ENCODE measurements at regions not wholly inside any gene's neighbourhood (a gene's known extent, or its start where the extent isn't known, plus 50 kb on each side); places are given as distances from the start of the nearest gene placed in this dataset.

GRCh38 chr3:156763386-156763785 lies 62.8 kb upstream of the LEKR1 start:
- no peaks in the 10 kb centered on the region for H3K79me2 ChIP-seq (ENCODE audit: control insufficient read depth, insufficient read depth, low read length, poor library complexity)
- H2AK5ac ChIP-seq (ENCODE audit: low read length): no peak overlapping the region
- H4K8ac ChIP-seq (ENCODE audit: low read depth, low read length): no peak overlapping the region
- H3K23ac ChIP-seq (ENCODE audit: low read length): no peak overlapping the region
- DNase-seq: no peak
- no peak overlapping the region for H2BK120ac ChIP-seq (ENCODE audit: insufficient read depth, low read length, poor library complexity)
- H3K4me2 ChIP-seq (ENCODE audit: low read length): no peak overlapping the region
- H3K27me3 ChIP-seq (ENCODE audit: insufficient read depth, low read length): no peaks in the 10 kb centered on the region
- H3K4me3 ChIP-seq (ENCODE audit: low read depth, low read length): no peak overlapping the region
- H3K79me1 ChIP-seq (ENCODE audit: low read length): no peaks in the 10 kb centered on the region
- H3K9ac ChIP-seq (ENCODE audit: low read length): no peak overlapping the region
- H4K12ac ChIP-seq (ENCODE audit: low read depth, low read length): no peak overlapping the region
- H3K27ac ChIP-seq (ENCODE audit: low read depth, low read length): no peak overlapping the region
- H3K4me1 ChIP-seq (ENCODE audit: control insufficient read depth in 1 of 2, insufficient read depth in 2 of 2, low read length in 2 of 2): peaks cover 0 to 2% of the 10 kb centered on the region in 2 experiments
- H2BK12ac ChIP-seq (ENCODE audit: low read length): no peak overlapping the region
- no peaks in the 10 kb centered on the region for H3K36me3 ChIP-seq (ENCODE audit: control insufficient read depth in 1 of 2, insufficient read depth in 2 of 2, low read length in 2 of 2)
- H3K14ac ChIP-seq (ENCODE audit: low read length): no peak overlapping the region
- no peaks in the 10 kb centered on the region for H3K9me3 ChIP-seq (ENCODE audit: insufficient read depth, low read depth, low read length)
- WGBS (ENCODE audit: extremely low coverage, insufficient coverage, insufficient read length): no CpG with 5 or more reads among the region's 2 CpGs
- H3K18ac ChIP-seq (ENCODE audit: low read length): no peak overlapping the region
- H2BK5ac ChIP-seq (ENCODE audit: low read depth, low read length, poor library complexity): no peak overlapping the region
- H4K91ac ChIP-seq (ENCODE audit: low read depth, low read length): no peak overlapping the region
- no peak overlapping the region for H3K4ac ChIP-seq (ENCODE audit: low read depth, low read length)
- no peak overlapping the region for H2AFZ ChIP-seq (ENCODE audit: insufficient read depth, low read length, poor library complexity)

- no peaks in the 10 kb centered on the region for H3K36me3 ChIP-seq (ENCODE audit: control insufficient read depth in 1 of 2, insufficient read depth in 2 of 2, low read length in 2 of 2)
- no peak overlapping the region for H3K18ac ChIP-seq (ENCODE audit: low read length)
- no peaks in the 10 kb centered on the region for H3K27me3 ChIP-seq (ENCODE audit: insufficient read depth, low read length)
- H2BK120ac ChIP-seq (ENCODE audit: insufficient read depth, low read length, poor library complexity): no peak overlapping the region
- no peaks in the 10 kb centered on the region for H3K79me1 ChIP-seq (ENCODE audit: low read length)
- no peaks in the 10 kb centered on the region for H3K9me3 ChIP-seq (ENCODE audit: insufficient read depth, low read depth, low read length)
- H2AFZ ChIP-seq (ENCODE audit: insufficient read depth, low read length, poor library complexity): no peak overlapping the region
- H3K27ac ChIP-seq (ENCODE audit: low read depth, low read length): no peak overlapping the region
- no peak overlapping the region for H2BK12ac ChIP-seq (ENCODE audit: low read length)
- WGBS (ENCODE audit: extremely low coverage, insufficient coverage, insufficient read length): no CpG with 5 or more reads among the region's 12 CpGs
- H2AK5ac ChIP-seq (ENCODE audit: low read length): no peak overlapping the region
- H4K12ac ChIP-seq (ENCODE audit: low read depth, low read length): no peak overlapping the region
- H2BK5ac ChIP-seq (ENCODE audit: low read depth, low read length, poor library complexity): no peak overlapping the region
- no peak overlapping the region for H4K8ac ChIP-seq (ENCODE audit: low read depth, low read length)
- no peak overlapping the region for H3K4me2 ChIP-seq (ENCODE audit: low read length)
- no peak overlapping the region for H3K4ac ChIP-seq (ENCODE audit: low read depth, low read length)
- H3K4me1 ChIP-seq (ENCODE audit: control insufficient read depth in 1 of 2, insufficient read depth in 2 of 2, low read length in 2 of 2): peaks cover 0 to 2% of the 10 kb centered on the region in 2 experiments
- no peak for DNase-seq
- no peaks in the 10 kb centered on the region for H3K79me2 ChIP-seq (ENCODE audit: control insufficient read depth, insufficient read depth, low read length, poor library complexity)
- no peak overlapping the region for H3K9ac ChIP-seq (ENCODE audit: low read length)
- H4K91ac ChIP-seq (ENCODE audit: low read depth, low read length): no peak overlapping the region
- no peak overlapping the region for H3K23ac ChIP-seq (ENCODE audit: low read length)
- no peak overlapping the region for H3K4me3 ChIP-seq (ENCODE audit: low read depth, low read length)
- no peak overlapping the region for H3K14ac ChIP-seq (ENCODE audit: low read length)
Observed at GRCh38 chr3:156763931-156764720, 62.0 kb upstream of the LEKR1 start.

- peaks cover 0 to 2% of the 10 kb centered on the region in 2 experiments for H3K4me1 ChIP-seq (ENCODE audit: control insufficient read depth in 1 of 2, insufficient read depth in 2 of 2, low read length in 2 of 2)
- no peaks in the 10 kb centered on the region for H3K79me1 ChIP-seq (ENCODE audit: low read length)
- no peaks in the 10 kb centered on the region for H3K36me3 ChIP-seq (ENCODE audit: control insufficient read depth in 1 of 2, insufficient read depth in 2 of 2, low read length in 2 of 2)
- H3K79me2 ChIP-seq (ENCODE audit: control insufficient read depth, insufficient read depth, low read length, poor library complexity): no peaks in the 10 kb centered on the region
- no peak overlapping the region for H2BK120ac ChIP-seq (ENCODE audit: insufficient read depth, low read length, poor library complexity)
- no peak overlapping the region for H2AFZ ChIP-seq (ENCODE audit: insufficient read depth, low read length, poor library complexity)
- H2BK12ac ChIP-seq (ENCODE audit: low read length): no peak overlapping the region
- no peak overlapping the region for H3K27ac ChIP-seq (ENCODE audit: low read depth, low read length)
- H4K12ac ChIP-seq (ENCODE audit: low read depth, low read length): no peak overlapping the region
- H3K14ac ChIP-seq (ENCODE audit: low read length): no peak overlapping the region
- no peak for DNase-seq
- H3K23ac ChIP-seq (ENCODE audit: low read length): no peak overlapping the region
- WGBS (ENCODE audit: extremely low coverage, insufficient coverage, insufficient read length): no CpG with 5 or more reads among the region's 1 CpG
- no peak overlapping the region for H3K4me2 ChIP-seq (ENCODE audit: low read length)
- no peak overlapping the region for H3K18ac ChIP-seq (ENCODE audit: low read length)
- no peaks in the 10 kb centered on the region for H3K9me3 ChIP-seq (ENCODE audit: insufficient read depth, low read depth, low read length)
- H2AK5ac ChIP-seq (ENCODE audit: low read length): no peak overlapping the region
- H2BK5ac ChIP-seq (ENCODE audit: low read depth, low read length, poor library complexity): no peak overlapping the region
- H3K4me3 ChIP-seq (ENCODE audit: low read depth, low read length): no peak overlapping the region
- H4K8ac ChIP-seq (ENCODE audit: low read depth, low read length): no peak overlapping the region
- no peak overlapping the region for H4K91ac ChIP-seq (ENCODE audit: low read depth, low read length)
- H3K27me3 ChIP-seq (ENCODE audit: insufficient read depth, low read length): no peaks in the 10 kb centered on the region
- H3K4ac ChIP-seq (ENCODE audit: low read depth, low read length): no peak overlapping the region
- no peak overlapping the region for H3K9ac ChIP-seq (ENCODE audit: low read length)
Observed at GRCh38 chr3:156764751-156765150, 61.4 kb upstream of the LEKR1 start.

GRCh38 chr3:156768390-156768789 lies 57.8 kb upstream of the LEKR1 start:
- no peak overlapping the region for H3K4me3 ChIP-seq (ENCODE audit: low read depth, low read length)
- H3K9me3 ChIP-seq (ENCODE audit: insufficient read depth, low read depth, low read length): no peaks in the 10 kb centered on the region
- H2BK12ac ChIP-seq (ENCODE audit: low read length): no peak overlapping the region
- H4K91ac ChIP-seq (ENCODE audit: low read depth, low read length): no peak overlapping the region
- no peak overlapping the region for H3K14ac ChIP-seq (ENCODE audit: low read length)
- H3K23ac ChIP-seq (ENCODE audit: low read length): no peak overlapping the region
- no CpG with 5 or more reads among the region's 3 CpGs for WGBS (ENCODE audit: extremely low coverage, insufficient coverage, insufficient read length)
- no peaks in the 10 kb centered on the region for H3K36me3 ChIP-seq (ENCODE audit: control insufficient read depth in 1 of 2, insufficient read depth in 2 of 2, low read length in 2 of 2)
- H3K4me2 ChIP-seq (ENCODE audit: low read length): no peak overlapping the region
- H4K8ac ChIP-seq (ENCODE audit: low read depth, low read length): no peak overlapping the region
- no peak overlapping the region for H2AFZ ChIP-seq (ENCODE audit: insufficient read depth, low read length, poor library complexity)
- H4K12ac ChIP-seq (ENCODE audit: low read depth, low read length): no peak overlapping the region
- H2BK5ac ChIP-seq (ENCODE audit: low read depth, low read length, poor library complexity): no peak overlapping the region
- no peak overlapping the region for H3K9ac ChIP-seq (ENCODE audit: low read length)
- H3K4me1 ChIP-seq (ENCODE audit: control insufficient read depth in 1 of 2, insufficient read depth in 2 of 2, low read length in 2 of 2): no peaks in the 10 kb centered on the region
- no peaks in the 10 kb centered on the region for H3K79me1 ChIP-seq (ENCODE audit: low read length)
- H3K27ac ChIP-seq (ENCODE audit: low read depth, low read length): no peak overlapping the region
- H3K79me2 ChIP-seq (ENCODE audit: control insufficient read depth, insufficient read depth, low read length, poor library complexity): no peaks in the 10 kb centered on the region
- H3K27me3 ChIP-seq (ENCODE audit: insufficient read depth, low read length): no peaks in the 10 kb centered on the region
- H2AK5ac ChIP-seq (ENCODE audit: low read length): no peak overlapping the region
- H3K18ac ChIP-seq (ENCODE audit: low read length): no peak overlapping the region
- DNase-seq: no peak
- no peak overlapping the region for H3K4ac ChIP-seq (ENCODE audit: low read depth, low read length)
- H2BK120ac ChIP-seq (ENCODE audit: insufficient read depth, low read length, poor library complexity): no peak overlapping the region

Data from trophoblast cell (in vitro differentiated cells and primary cell).